Left lung (tissue), 4 donors: ENCODE measurements at regions not wholly inside any gene's neighbourhood (a gene's known extent, or its start where the extent isn't known, plus 50 kb on each side); places are given as distances from the start of the nearest gene placed in this dataset.
"Not testable (repeated sequence)": the region's sequence is repeated elsewhere in the genome, so short reads cannot be mapped to it uniquely, and the experiment has no call there.

Experiments
- ATAC-seq: fragments of 200-7000 bp; cut with Tn5 transposase; one replicate; pipeline ENCODE4 v1.9.1; 2020; ENCODE audit warnings: moderate library complexity
- DNase-seq, 4 donors: peaks; one replicate each; pipeline ENCODE4 v3.0.0-alpha.2; 2013 to 2020
- H3K27ac ChIP-seq, 2 donors: fragments of 200-600 bp; sonication (generic) in 1 of 2; one replicate each; pipeline versions ENCODE4 v1.5.0 to v1.8.0; 2020 to 2021
- H3K27me3 ChIP-seq, 2 donors: fragments of 200-600 bp; sonication (generic) in 1 of 2; one replicate each; pipeline versions ENCODE4 v1.5.0 to v1.8.0; 2020 to 2021
- H3K36me3 ChIP-seq, 2 donors: fragments of 200-600 bp; sonication (generic) in 1 of 2; one replicate each; pipeline versions ENCODE4 v1.5.0 to v1.8.0; 2020 to 2021
- H3K4me1 ChIP-seq, 2 donors: fragments of 200-600 bp; one replicate each; pipeline ENCODE4 v1.8.0; 2021
- H3K4me3 ChIP-seq, 2 donors: fragments of 200-600 bp; sonication (generic) in 1 of 2; one replicate each; pipeline versions ENCODE4 v1.5.0 to v1.8.0; 2020 to 2021; ENCODE audit warnings: mild to moderate bottlenecking in 1 of 2
- H3K9me3 ChIP-seq, 2 donors: fragments of 200-600 bp; sonication (generic) in 1 of 2; one replicate each; pipeline versions ENCODE4 v1.5.0 to v1.8.0; 2020 to 2021
- CTCF ChIP-seq, 2 donors: fragments of 200-600 bp; sonication (generic) in 1 of 2; IDR thresholded peaks; one replicate each; pipeline versions ENCODE4 v1.5.0 to v1.8.0; 2021; ENCODE audit warnings: antibody characterized with exemption in 2 of 2
- intact Hi-C, 2 donors: fragments of 100-400 bp; cut with DNase I; formaldehyde crosslinking; loops; one replicate each; pipeline versions ENCODE4 v1.11.2 to v1.14.2; 2022
- donor health status: DM: no; HTN: yes; CAD: no.
- donor health status: DM: no; HTN: no; CAD: no.

GRCh38 chr2:8329660-8330622 is 351.9 kb upstream of the ID2 start:
- no peak for ATAC-seq

GRCh38 chr2:8331068-8331467 is 350.8 kb upstream of the ID2 start:
- Histone ChIP-seq H3K27me3 (no peaks in the 10 kb centered on the region), H3K9me3 (no peaks in the 10 kb centered on the region), H3K4me3 (no peak overlapping the region), H3K36me3 (no peaks in the 10 kb centered on the region), H3K4me1 (peaks cover 0 to 11% of the 10 kb centered on the region in 2 donors), H3K27ac (no peak overlapping the region)
- intact Hi-C loops, result no loop called here
- DNase-seq, result no peak
- no peak for TF ChIP-seq CTCF (IDR thresholded peaks at IDR 0.05)
- ATAC-seq, result no peak

More at GRCh38 chr2:8329660-8330622, 351.9 kb upstream of the ID2 start:
- no peak overlapping the region for H3K4me3 ChIP-seq
- no peak overlapping the region for H3K27ac ChIP-seq
- DNase-seq, result peak in 1 of 4 donors; percentile 73
- intact Hi-C loops, result no loop called here
- no peaks in the 10 kb centered on the region for H3K27me3 ChIP-seq
- H3K4me1 ChIP-seq, result peaks cover 0 to 11% of the 10 kb centered on the region in 2 donors
- H3K36me3 ChIP-seq, result no peaks in the 10 kb centered on the region
- TF ChIP-seq CTCF (IDR thresholded peaks at IDR 0.05), result no peak
- no peaks in the 10 kb centered on the region for H3K9me3 ChIP-seq

GRCh38 chr2:8332646-8333045 is 349.2 kb upstream of the ID2 start:
- no peaks in the 10 kb centered on the region for H3K9me3 ChIP-seq
- H3K4me3 ChIP-seq, result no peak overlapping the region
- intact Hi-C loops, result no loop called here
- H3K4me1 ChIP-seq, result peaks cover 0 to 11% of the 10 kb centered on the region in 2 donors
- ATAC-seq, result no peak
- no peak for DNase-seq
- H3K27ac ChIP-seq, result no peak overlapping the region
- H3K27me3 ChIP-seq, result no peaks in the 10 kb centered on the region
- H3K36me3 ChIP-seq, result no peaks in the 10 kb centered on the region
- no peak for TF ChIP-seq CTCF (IDR thresholded peaks at IDR 0.05)

- no peaks in the 10 kb centered on the region for H3K36me3 ChIP-seq
- intact Hi-C loops, result no loop called here
Measured at GRCh38 chr2:8333177-8333831, 348.6 kb upstream of the ID2 start.

GRCh38 chr2:8333832-8334187 is 348.0 kb upstream of the ID2 start:
- H3K4me3 ChIP-seq, H3K9me3 ChIP-seq, H3K36me3 ChIP-seq, ATAC-seq, intact Hi-C loops, DNase-seq, H3K4me1 ChIP-seq, H3K27ac ChIP-seq, H3K27me3 ChIP-seq: not testable (repeated sequence)

More at GRCh38 chr2:8333177-8333831, 348.6 kb upstream of the ID2 start:
- no peak for ATAC-seq
- no peak for TF ChIP-seq CTCF (IDR thresholded peaks at IDR 0.05)
- no peaks in the 10 kb centered on the region for H3K27me3 ChIP-seq
- DNase-seq, result no peak
- H3K9me3 ChIP-seq, result no peaks in the 10 kb centered on the region
- no peak overlapping the region for H3K4me3 ChIP-seq
- peaks cover 0 to 5% of the 10 kb centered on the region in 2 donors for H3K4me1 ChIP-seq
- H3K27ac ChIP-seq, result no peak overlapping the region
